Dendritic cell treated with granulocyte-macrophage colony-stimulating factor and Interleukin-4, amounts not matched to agents 40 ng/mL and 50 ng/mL, for 4 days (primary cell): ENCODE measurements at regions not wholly inside any gene's neighbourhood (a gene's known extent, or its start where the extent isn't known, plus 50 kb on each side); places are given as distances from the start of the nearest gene placed in this dataset.

Experiments used
- H3K27ac Mint-ChIP-seq: one replicate; pipeline ENCODE4 v1.8.0; 2022; ENCODE audit warnings: mild to moderate bottlenecking, mixed read lengths
- H3K27me3 Mint-ChIP-seq: one replicate; pipeline ENCODE4 v1.8.0; 2022; ENCODE audit warnings: mild to moderate bottlenecking, mixed read lengths
- H3K36me3 Mint-ChIP-seq: one replicate; pipeline ENCODE4 v1.8.0; 2022; ENCODE audit warnings: low read depth, mixed read lengths
- H3K4me1 Mint-ChIP-seq: one replicate; pipeline ENCODE4 v1.8.0; 2022; ENCODE audit warnings: low read depth, mixed read lengths
- H3K4me3 Mint-ChIP-seq: one replicate; pipeline ENCODE4 v1.8.0; 2022; ENCODE audit warnings: mild to moderate bottlenecking, moderate library complexity, mixed read lengths
- H3K9me3 Mint-ChIP-seq: one replicate; pipeline ENCODE4 v1.8.0; 2022; ENCODE audit warnings: mixed read lengths
- intact Hi-C: fragments of 100-400 bp; cut with micrococcal nuclease; formaldehyde crosslinking; loops from one replicate; pipeline ENCODE4 v1.15.0; 2022

GRCh38 chr3:77967621-77968020, 927.7 kb downstream of the ROBO2 start:
- Mint-ChIP-seq H3K27ac (no peak overlapping the region), H3K9me3 (peaks cover 7% of the 10 kb centered on the region), H3K27me3 (no peaks in the 10 kb centered on the region), H3K36me3 (no peaks in the 10 kb centered on the region), H3K4me3 (no peak overlapping the region), H3K4me1 (no peaks in the 10 kb centered on the region)
- intact Hi-C loops: no loop called here

GRCh38 chr3:77976079-77976478, 936.2 kb downstream of the ROBO2 start:
- Mint-ChIP-seq H3K9me3 (no peaks in the 10 kb centered on the region), H3K27me3 (no peaks in the 10 kb centered on the region), H3K4me1 (no peaks in the 10 kb centered on the region), H3K27ac (no peak overlapping the region), H3K4me3 (no peak overlapping the region), H3K36me3 (no peaks in the 10 kb centered on the region)
- intact Hi-C loops: no loop called here

GRCh38 chr3:78003090-78003489, 963.2 kb downstream of the ROBO2 start:
- H3K4me3 Mint-ChIP-seq: no peak overlapping the region
- no peaks in the 10 kb centered on the region for H3K36me3 Mint-ChIP-seq
- peaks cover 26% of the 10 kb centered on the region for H3K9me3 Mint-ChIP-seq
- H3K4me1 Mint-ChIP-seq: no peaks in the 10 kb centered on the region
- H3K27me3 Mint-ChIP-seq: no peaks in the 10 kb centered on the region
- intact Hi-C loops: no loop called here
- H3K27ac Mint-ChIP-seq: no peak overlapping the region

GRCh38 chr3:78004571-78004970, 964.7 kb downstream of the ROBO2 start:
- Mint-ChIP-seq H3K36me3 (no peaks in the 10 kb centered on the region), H3K4me1 (no peaks in the 10 kb centered on the region), H3K4me3 (no peak overlapping the region), H3K27me3 (no peaks in the 10 kb centered on the region), H3K9me3 (peaks cover 26% of the 10 kb centered on the region), H3K27ac (no peak overlapping the region)
- intact Hi-C loops: no loop called here

GRCh38 chr3:78013653-78014052, 973.8 kb downstream of the ROBO2 start:
- H3K9me3 Mint-ChIP-seq: peaks cover 19% of the 10 kb centered on the region
- H3K27me3 Mint-ChIP-seq: no peaks in the 10 kb centered on the region
- intact Hi-C loops: no loop called here
- no peaks in the 10 kb centered on the region for H3K36me3 Mint-ChIP-seq
- H3K4me3 Mint-ChIP-seq: no peak overlapping the region
- no peak overlapping the region for H3K27ac Mint-ChIP-seq
- H3K4me1 Mint-ChIP-seq: no peaks in the 10 kb centered on the region

GRCh38 chr3:78015856-78016255, 976.0 kb downstream of the ROBO2 start:
- intact Hi-C loops: no loop called here
- no peaks in the 10 kb centered on the region for H3K36me3 Mint-ChIP-seq

GRCh38 chr3:78021710-78022109, 981.8 kb downstream of the ROBO2 start:
- Mint-ChIP-seq H3K36me3 (no peaks in the 10 kb centered on the region), H3K27me3 (no peaks in the 10 kb centered on the region), H3K9me3 (no peaks in the 10 kb centered on the region), H3K27ac (no peak overlapping the region), H3K4me3 (no peak overlapping the region), H3K4me1 (no peaks in the 10 kb centered on the region)
- intact Hi-C loops: no loop called here

More at GRCh38 chr3:78015856-78016255, 976.0 kb downstream of the ROBO2 start:
- no peak overlapping the region for H3K4me3 Mint-ChIP-seq
- H3K9me3 Mint-ChIP-seq: peaks cover 19% of the 10 kb centered on the region
- no peaks in the 10 kb centered on the region for H3K4me1 Mint-ChIP-seq
- no peak overlapping the region for H3K27ac Mint-ChIP-seq
- no peaks in the 10 kb centered on the region for H3K27me3 Mint-ChIP-seq

GRCh38 chr3:78022232-78022631, 982.3 kb downstream of the ROBO2 start:
- Mint-ChIP-seq H3K27ac (no peak overlapping the region), H3K4me3 (no peak overlapping the region), H3K9me3 (no peaks in the 10 kb centered on the region), H3K4me1 (no peaks in the 10 kb centered on the region), H3K36me3 (no peaks in the 10 kb centered on the region), H3K27me3 (no peaks in the 10 kb centered on the region)
- intact Hi-C loops: no loop called here

GRCh38 chr3:78023257-78023656, 983.4 kb downstream of the ROBO2 start:
- H3K4me3 Mint-ChIP-seq: no peak overlapping the region
- no peaks in the 10 kb centered on the region for H3K27me3 Mint-ChIP-seq
- H3K4me1 Mint-ChIP-seq: no peaks in the 10 kb centered on the region
- H3K36me3 Mint-ChIP-seq: no peaks in the 10 kb centered on the region
- no peaks in the 10 kb centered on the region for H3K9me3 Mint-ChIP-seq
- H3K27ac Mint-ChIP-seq: no peak overlapping the region
- intact Hi-C loops: no loop called here

GRCh38 chr3:78025916-78026315, 986.0 kb downstream of the ROBO2 start:
- Mint-ChIP-seq H3K27me3 (no peaks in the 10 kb centered on the region), H3K4me1 (no peaks in the 10 kb centered on the region), H3K36me3 (no peaks in the 10 kb centered on the region), H3K27ac (no peak overlapping the region), H3K9me3 (no peaks in the 10 kb centered on the region), H3K4me3 (no peak overlapping the region)
- intact Hi-C loops: no loop called here

GRCh38 chr3:78026318-78026828, 986.5 kb downstream of the ROBO2 start:
- intact Hi-C loops: no loop called here
- H3K4me3 Mint-ChIP-seq: no peak overlapping the region

GRCh38 chr3:78029775-78030174, 989.9 kb downstream of the ROBO2 start:
- Mint-ChIP-seq H3K36me3 (no peaks in the 10 kb centered on the region), H3K4me1 (no peaks in the 10 kb centered on the region), H3K4me3 (no peak overlapping the region), H3K27ac (no peak overlapping the region), H3K9me3 (peaks cover under 1% of the 10 kb centered on the region), H3K27me3 (no peaks in the 10 kb centered on the region)
- intact Hi-C loops: no loop called here

More at GRCh38 chr3:78026318-78026828, 986.5 kb downstream of the ROBO2 start:
- Mint-ChIP-seq H3K9me3 (no peaks in the 10 kb centered on the region), H3K27ac (no peak overlapping the region), H3K36me3 (no peaks in the 10 kb centered on the region), H3K27me3 (no peaks in the 10 kb centered on the region), H3K4me1 (no peaks in the 10 kb centered on the region)

GRCh38 chr3:78035131-78035641, 995.3 kb downstream of the ROBO2 start:
- intact Hi-C loops: no loop called here
- peaks cover 16% of the 10 kb centered on the region for H3K9me3 Mint-ChIP-seq
- H3K4me3 Mint-ChIP-seq: no peak overlapping the region
- H3K36me3 Mint-ChIP-seq: no peaks in the 10 kb centered on the region
- no peaks in the 10 kb centered on the region for H3K27me3 Mint-ChIP-seq
- no peak overlapping the region for H3K27ac Mint-ChIP-seq
- H3K4me1 Mint-ChIP-seq: no peaks in the 10 kb centered on the region

- Mint-ChIP-seq H3K27ac (no peak overlapping the region), H3K4me1 (no peaks in the 10 kb centered on the region), H3K27me3 (no peaks in the 10 kb centered on the region), H3K9me3 (peaks cover 14% of the 10 kb centered on the region), H3K4me3 (no peak overlapping the region), H3K36me3 (no peaks in the 10 kb centered on the region)
- intact Hi-C loops: no loop called here
Observed at GRCh38 chr3:78041486-78041885, 1001.6 kb downstream of the ROBO2 start.

GRCh38 chr3:78046566-78046965, 1006.7 kb downstream of the ROBO2 start:
- no peak overlapping the region for H3K4me3 Mint-ChIP-seq
- intact Hi-C loops: no loop called here
- H3K27me3 Mint-ChIP-seq: no peaks in the 10 kb centered on the region
- H3K27ac Mint-ChIP-seq: no peak overlapping the region
- H3K4me1 Mint-ChIP-seq: no peaks in the 10 kb centered on the region
- H3K9me3 Mint-ChIP-seq: peaks cover 7% of the 10 kb centered on the region
- H3K36me3 Mint-ChIP-seq: no peaks in the 10 kb centered on the region
